Endothelial cell of umbilical vein (primary cell): ENCODE measurements at regions not wholly inside any gene's neighbourhood (a gene's known extent, or its start where the extent isn't known, plus 50 kb on each side); places are given as distances from the start of the nearest gene placed in this dataset.

ENCODE experiments used
- BruUV-seq: library from RNA; stranded (reverse); fragments of 400-500 nt; replicated peaks from 2 replicates; lab custom pipeline; 2021; lab: Mats Ljungman, UMichigan
- CTCF ChIA-PET: fragments of 300-600, 350-600 bp; sonication (Branson Sonifier 250); formaldehyde crosslinking; loops from one replicate; lab custom pipeline; 2021; ENCODE audit warnings: antibody characterized with exemption, inconsistent platforms; lab: Charles Lee
- POLR2A ChIA-PET: fragments of 300-600, 350-600 bp; sonication (Branson Sonifier 250); formaldehyde crosslinking; loops from one replicate; lab custom pipeline; 2021; ENCODE audit warnings: antibody characterized with exemption, inconsistent platforms; lab: Charles Lee
- DNase-seq: peaks from one replicate; pipeline ENCODE4 v3.0.0-alpha.2; 2011; ENCODE audit warnings: low read depth, low spot score
- FAIRE-seq: peaks from 2 replicates; lab custom pipeline; 2011; peaks lifted over from hg19 to GRCh38; lab: Jason Lieb, UNC
- H2AFZ ChIP-seq: 2 replicates; pipeline ENCODE4 v1.6.0; 2012; ENCODE audit warnings: low read depth, low read length, control low read depth, inconsistent platforms
- H3K27ac ChIP-seq: 2 replicates; pipeline ENCODE4 v1.5.1; 2011; ENCODE audit warnings: low read depth, mild to moderate bottlenecking, control low read depth, low read length, moderate library complexity; ENCODE audit not compliant: insufficient read depth
- H3K27me3 ChIP-seq, 2 experiments: 2 replicates each; pipeline versions ENCODE4 v1.6.0 to v1.6.1; 2011; ENCODE audit warnings: low read length in 2 of 2, mixed read lengths in 1 of 2; ENCODE audit not compliant: control insufficient read depth in 2 of 2, insufficient read depth in 2 of 2
- H3K36me3 ChIP-seq, 2 experiments: 2 replicates in 1 of 2; 3 replicates in 1 of 2; pipeline ENCODE4 v1.5.1; 2011; ENCODE audit warnings: low read length in 2 of 2, mild to moderate bottlenecking in 1 of 2, moderate library complexity in 1 of 2; ENCODE audit not compliant: control insufficient read depth in 2 of 2, insufficient read depth in 2 of 2; ENCODE audit errors: extremely low read depth in 1 of 2
- H3K4me1 ChIP-seq: 3 replicates; pipeline ENCODE4 v1.5.1; 2011; ENCODE audit warnings: mild to moderate bottlenecking, low read length; ENCODE audit not compliant: control insufficient read depth, insufficient read depth; ENCODE audit errors: extremely low read depth
- H3K4me2 ChIP-seq: 2 replicates; pipeline ENCODE4 v1.6.1; 2011; ENCODE audit warnings: low read length, control low read depth, mixed read lengths; ENCODE audit not compliant: insufficient read depth
- H3K4me3 ChIP-seq, 3 experiments: fragments of 200-600 bp in 1 of 3; sonication (generic), shearing (Covaris generic) in 1 of 3; replicated peaks in 1 of 3; 2 replicates each; pipeline ENCODE4 v1.5.1; 2011 to 2016; ENCODE audit warnings: control low read depth in 3 of 3, low read length in 3 of 3, mild to moderate bottlenecking in 2 of 3, inconsistent platforms in 1 of 3, low read depth in 1 of 3, moderate library complexity in 1 of 3; ENCODE audit not compliant: insufficient read depth in 1 of 3
- H3K79me2 ChIP-seq: 2 replicates; pipeline ENCODE4 v1.6.0; 2012; ENCODE audit warnings: low read length, inconsistent platforms; ENCODE audit not compliant: control insufficient read depth, insufficient read depth
- H3K9ac ChIP-seq: replicated peaks from 2 replicates; pipeline ENCODE3; 2011; ENCODE audit warnings: low read length, control low read depth; ENCODE audit not compliant: insufficient read depth; ENCODE audit errors: extremely low read depth
- H3K9me1 ChIP-seq: replicated peaks from 3 replicates; pipeline ENCODE4 v1.6.0; 2011; ENCODE audit warnings: mild to moderate bottlenecking, low read length; ENCODE audit not compliant: control insufficient read depth, insufficient read depth; ENCODE audit errors: extremely low read depth
- H3K9me3 ChIP-seq: replicated peaks from 2 replicates; pipeline ENCODE4 v1.5.1; 2012; ENCODE audit warnings: low read length, inconsistent platforms; ENCODE audit not compliant: control insufficient read depth, insufficient read depth
- H4K20me1 ChIP-seq: replicated peaks from 2 replicates; pipeline ENCODE3; 2011; ENCODE audit warnings: mild to moderate bottlenecking, low read length; ENCODE audit not compliant: control insufficient read depth, insufficient read depth; ENCODE audit errors: extremely low read depth
- CTCF ChIP-seq, 2 donors: IDR thresholded peaks; 1 replicate in 1 of 2; 2 replicates in 1 of 2; pipeline ENCODE4 v1.5.1; 2011; ENCODE audit warnings: low read length in 2 of 2, mild to moderate bottlenecking in 2 of 2, moderate library complexity in 2 of 2, control low read depth in 1 of 2, inconsistent platforms in 1 of 2, low read depth in 1 of 2; ENCODE audit not compliant: insufficient read depth in 1 of 2; ENCODE audit errors: extremely low read depth in 1 of 2
- EZH2 ChIP-seq: IDR thresholded peaks from 2 replicates; pipeline ENCODE4 v1.6.1; 2012; ENCODE audit warnings: borderline replicate concordance, low read depth, mild to moderate bottlenecking, moderate library complexity, low read length, inconsistent platforms; ENCODE audit not compliant: severe bottlenecking
- FOS ChIP-seq: IDR thresholded peaks from 2 replicates; pipeline ENCODE4 v1.6.1; 2011; ENCODE audit warnings: mild to moderate bottlenecking, low read length, moderate library complexity, borderline replicate concordance; ENCODE audit not compliant: insufficient read depth
- GATA2 ChIP-seq: IDR thresholded peaks from 2 replicates; pipeline ENCODE4 v1.7.0; 2011; ENCODE audit warnings: low read depth, mild to moderate bottlenecking, moderate library complexity, mixed read lengths, low read length; ENCODE audit not compliant: insufficient read length, insufficient read depth
- JUN ChIP-seq: IDR thresholded peaks from 2 replicates; pipeline ENCODE4 v1.6.1; 2011; ENCODE audit warnings: borderline replicate concordance, low read depth; ENCODE audit not compliant: insufficient read length, insufficient read depth
- MAX ChIP-seq: IDR thresholded peaks from 2 replicates; pipeline ENCODE4 v1.6.1; 2011; ENCODE audit not compliant: insufficient read depth, insufficient read length
- MYC ChIP-seq: IDR thresholded peaks from one replicate; pipeline ENCODE4 v1.6.1; 2011; ENCODE audit warnings: mild to moderate bottlenecking, low read depth, low read length
- POLR2A ChIP-seq: IDR thresholded peaks from 2 replicates; pipeline ENCODE4 v1.6.1; 2012; ENCODE audit warnings: low read depth, mild to moderate bottlenecking, control low read depth, low read length
- POLR2AphosphoS5 ChIP-seq: IDR thresholded peaks from 2 replicates; pipeline ENCODE4 v1.6.1; 2012; ENCODE audit warnings: low read depth, mild to moderate bottlenecking, control low read depth, low read length, moderate library complexity; ENCODE audit not compliant: insufficient read depth
- dilution Hi-C: fragments of 300-500 bp; cut with MboI; formaldehyde crosslinking; loops from one replicate; pipeline ENCODE4 v1.15.0; 2019; ENCODE audit warnings: low sequenced_read_pairs; ENCODE audit not compliant: extremely low pct_ligation_motif_present
- intact Hi-C: fragments of 100-400 bp; cut with micrococcal nuclease; formaldehyde crosslinking; loops from one replicate; pipeline ENCODE4 v1.10.0; 2022

- H3K4me3 ChIP-seq, result no peak overlapping the region
- ChIA-PET POLR2A (no interaction called here), CTCF (no interaction called here)
- no peaks in the 10 kb centered on the region for H3K4me1 ChIP-seq
- H3K27me3 ChIP-seq, result no peaks in the 10 kb centered on the region
- dilution Hi-C loops, result no loop called here
- no peaks in the 10 kb centered on the region for H3K36me3 ChIP-seq
- H3K4me2 ChIP-seq, result no peak overlapping the region
- no peaks in the 10 kb centered on the region for H3K9me1 ChIP-seq
- BruUV-seq, result no TSS peak
- FAIRE-seq (no peak), DNase-seq (no peak)
- TF ChIP-seq FOS, result no peak
- no peak for TF ChIP-seq EZH2
- no peak for TF ChIP-seq JUN
- TF ChIP-seq GATA2, result no peak
- no peak for TF ChIP-seq MAX
- TF ChIP-seq MYC, result no peak
- no peak for TF ChIP-seq POLR2A
- TF ChIP-seq POLR2AphosphoS5, result no peak
- TF ChIP-seq CTCF (IDR thresholded peaks at IDR 0.05; ENCODE audit: extremely low read depth in 1 of 2, insufficient read depth in 1 of 2, low read depth in 1 of 2, low read length in 2 of 2), result no peak
- no peaks in the 10 kb centered on the region for H3K79me2 ChIP-seq
- H3K27ac ChIP-seq, result no peak overlapping the region
- no peak overlapping the region for H2AFZ ChIP-seq
- no peaks in the 10 kb centered on the region for H3K9me3 ChIP-seq
- no peaks in the 10 kb centered on the region for H4K20me1 ChIP-seq
- no peak overlapping the region for H3K9ac ChIP-seq
- intact Hi-C loops, result no loop called here
These were observed 272.0 kb upstream of the SULF2 start for GRCh38 chr20:48057251-48057650.
